ENCODE measurements at regions not wholly inside any gene's neighbourhood (a gene's known extent, or its start where the extent isn't known, plus 50 kb on each side); places are given as distances from the start of the nearest gene placed in this dataset.
"Not testable (repeated sequence)": the region's sequence is repeated elsewhere in the genome, so short reads cannot be mapped to it uniquely, and the experiment has no call there.

DNA sequence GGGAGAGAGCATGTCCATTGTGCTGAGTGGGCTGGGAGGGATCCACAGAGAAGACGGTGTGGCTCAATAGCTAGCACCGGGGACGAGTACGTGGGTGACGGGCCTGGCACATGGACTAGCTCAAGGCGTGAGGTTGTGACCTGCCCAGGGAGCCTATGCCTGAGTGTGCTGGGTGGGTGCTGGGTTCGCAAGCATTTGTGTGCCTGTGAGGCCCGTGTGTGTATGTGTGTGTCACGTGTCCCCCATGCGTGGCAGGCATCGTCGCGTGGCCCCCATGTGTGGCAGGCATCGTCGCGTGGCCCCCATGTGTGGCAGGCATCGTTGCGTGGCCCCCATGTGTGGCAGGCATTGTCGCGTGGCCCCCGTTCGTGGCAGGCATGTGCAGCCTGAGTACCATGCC lies 109.2 kb downstream of the TMEM121 start:
- DNase-seq (ENCODE audit: insufficient read length, low spot score) (no peak), FAIRE-seq (no peak)
- TF ChIP-seq CTCF (IDR thresholded peaks at IDR 0.05; ENCODE audit: insufficient read depth, missing control alignments), result no peak

- DNase-seq (ENCODE audit: insufficient read length, low spot score); FAIRE-seq: not testable (repeated sequence)
Observed at GRCh38 chr14:105636021-105636420, 109.6 kb downstream of the TMEM121 start.

DNA sequence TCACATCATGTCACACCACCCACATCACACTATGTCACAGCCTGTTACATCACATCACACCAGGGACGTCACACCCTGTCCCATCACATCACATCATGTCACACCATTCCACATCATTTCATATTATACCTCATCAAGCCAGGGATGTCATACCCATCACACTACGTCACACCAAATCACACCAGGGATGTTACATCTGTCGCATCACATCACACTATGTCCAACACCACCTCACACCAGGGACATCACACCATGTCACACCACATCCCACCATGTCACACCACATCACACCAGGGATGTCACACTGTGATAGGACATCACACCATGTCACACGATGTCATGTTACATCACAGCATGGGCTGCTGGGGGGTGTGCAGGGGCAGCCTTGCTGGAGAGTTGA lies 110.6 kb downstream of the TMEM121 start:
- TF ChIP-seq CTCF (IDR thresholded peaks at IDR 0.05; ENCODE audit: insufficient read depth, missing control alignments), result no peak
- no peak for DNase-seq (ENCODE audit: insufficient read length, low spot score)
- FAIRE-seq, result no peak

- DNase-seq (ENCODE audit: insufficient read length, low spot score); FAIRE-seq: not testable (repeated sequence)
Observed at GRCh38 chr14:105637345-105637744, 111.0 kb downstream of the TMEM121 start.

DNA sequence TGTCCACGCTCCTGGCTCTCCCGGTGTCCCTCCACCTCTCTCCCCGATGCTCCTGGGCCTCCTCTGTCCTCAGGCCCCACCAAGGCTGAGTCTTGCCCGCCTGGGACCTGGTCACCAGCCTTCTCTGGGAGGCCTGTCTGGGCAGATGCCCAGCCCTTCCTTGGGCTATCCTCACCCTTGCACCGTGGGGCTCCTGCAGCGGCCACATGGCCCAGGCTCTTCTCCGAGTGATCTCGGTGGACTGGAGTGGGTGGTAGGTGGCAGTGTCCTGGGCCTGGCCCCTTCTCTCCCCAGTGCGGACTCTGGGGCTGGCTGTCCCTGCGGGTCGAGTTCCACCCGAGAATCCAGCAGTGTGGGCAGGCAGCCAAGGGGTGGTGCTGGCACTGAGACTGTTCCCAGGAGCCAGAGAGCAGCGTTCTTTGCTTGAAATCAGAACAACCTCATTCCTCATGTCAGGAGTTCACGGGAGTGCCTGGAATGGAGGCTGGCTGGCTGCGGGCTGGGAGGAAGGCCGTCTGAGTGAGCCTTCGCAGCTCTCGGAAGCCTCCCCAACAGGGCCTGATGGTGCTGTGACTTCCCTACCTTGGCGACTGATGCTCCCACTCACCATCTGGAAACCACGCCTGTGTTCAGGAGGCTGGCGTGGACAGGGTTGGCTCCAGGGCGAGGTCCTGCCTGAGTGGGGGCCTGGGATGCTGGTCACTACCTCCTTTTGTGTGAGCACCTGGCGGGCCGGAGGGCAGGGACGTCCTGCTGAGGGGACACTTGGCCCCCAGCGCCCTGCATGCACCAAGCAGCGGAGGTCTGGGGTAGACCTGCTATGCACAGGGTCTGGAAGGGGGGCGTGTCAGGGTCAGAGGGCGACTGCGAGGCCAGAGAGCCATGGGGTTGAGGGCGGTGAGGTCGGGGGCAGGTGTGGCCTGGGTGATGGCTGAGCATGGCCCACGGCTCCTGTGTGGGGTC lies 113.9 kb downstream of the TMEM121 start:
- DNase-seq (ENCODE audit: insufficient read length, low spot score); FAIRE-seq: not testable (repeated sequence)

DNA sequence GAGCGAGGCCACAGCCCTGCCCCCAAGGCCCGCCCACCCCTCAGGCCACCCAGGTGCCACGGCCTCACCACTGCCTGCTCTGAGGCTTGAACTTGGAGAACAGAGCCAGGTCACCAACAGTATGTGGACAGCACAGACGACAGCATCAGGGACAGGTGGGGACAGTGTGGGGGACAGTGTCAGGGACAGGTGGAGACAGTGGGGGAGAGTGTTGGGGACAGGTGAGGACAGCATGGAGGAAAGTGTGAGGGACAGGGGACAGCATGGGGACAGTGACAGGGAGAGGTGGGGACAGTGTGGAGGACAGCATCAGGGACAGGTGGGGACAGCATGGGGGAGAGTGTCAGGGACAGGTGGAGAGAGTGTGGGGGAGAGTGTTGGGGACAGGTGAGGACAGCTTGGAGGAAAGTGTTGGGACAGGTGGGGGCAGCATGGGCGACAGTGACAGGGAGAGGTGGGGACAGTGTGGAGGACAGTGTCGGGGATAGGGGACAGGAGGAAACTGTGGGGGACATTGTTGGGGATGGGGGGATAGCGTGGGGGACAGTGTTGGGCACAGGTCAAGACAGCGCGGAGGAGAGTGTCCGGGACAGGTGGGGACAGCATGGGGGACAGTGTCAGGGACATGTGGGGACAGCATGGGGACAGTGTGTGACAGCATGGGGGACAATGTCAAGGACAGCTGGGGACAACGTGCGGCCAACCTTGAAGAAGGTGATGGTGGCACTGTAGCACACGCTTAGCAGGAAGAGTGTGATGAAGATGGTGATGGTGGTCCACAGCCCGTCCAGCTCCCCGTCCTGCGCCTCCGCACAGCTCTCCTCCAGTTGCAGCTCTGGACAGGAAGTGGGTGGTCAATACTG lies 114.9 kb downstream of the TMEM121 start:
- FAIRE-seq (no peak), DNase-seq (ENCODE audit: insufficient read length, low spot score) (no peak)
- TF ChIP-seq CTCF (IDR thresholded peaks at IDR 0.05; ENCODE audit: insufficient read depth, missing control alignments), result no peak

DNA sequence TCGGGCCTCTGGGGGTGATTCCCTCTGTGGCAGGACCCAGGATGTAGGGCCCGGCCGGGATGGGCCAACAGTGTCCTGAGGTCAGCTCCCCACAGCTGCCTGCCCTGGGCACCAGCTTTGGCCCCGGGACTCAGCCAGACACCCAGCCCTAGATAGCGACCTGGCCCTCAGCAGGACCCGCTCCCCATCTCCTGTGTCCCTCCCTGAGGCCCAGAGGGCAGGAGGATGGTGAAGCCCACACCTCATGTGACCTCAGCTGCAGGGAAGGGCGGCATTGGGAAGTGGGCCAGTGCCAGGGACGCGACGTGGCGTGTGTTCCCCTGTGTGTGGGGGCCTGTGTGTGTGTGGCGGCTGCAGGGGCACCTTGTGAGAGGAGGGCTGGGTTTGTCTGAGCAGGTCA lies 115.6 kb downstream of the TMEM121 start:
- DNase-seq (ENCODE audit: insufficient read length, low spot score); FAIRE-seq: not testable (repeated sequence)

DNA sequence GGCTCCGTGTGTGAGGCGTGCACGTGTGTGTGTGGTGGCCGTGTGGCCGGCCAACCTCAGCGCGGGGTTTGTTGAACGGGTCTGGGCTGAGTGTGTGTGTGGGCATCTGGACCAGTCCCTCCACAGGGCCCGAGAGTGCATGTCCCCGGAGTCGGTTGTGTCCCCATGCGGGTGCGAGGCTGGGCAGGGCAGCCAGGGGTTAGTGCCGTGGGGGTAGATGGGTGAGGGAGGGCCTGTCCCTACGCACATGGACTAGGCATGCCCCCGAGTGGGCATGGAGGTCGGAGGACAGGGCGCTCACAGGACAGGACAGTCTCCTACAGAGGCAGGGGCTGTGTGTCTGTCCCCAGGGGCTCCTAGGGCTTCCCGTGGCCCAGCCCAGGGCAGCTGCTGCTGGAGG lies 116.1 kb downstream of the TMEM121 start:
- not testable (repeated sequence) for FAIRE-seq; DNase-seq (ENCODE audit: insufficient read length, low spot score)

DNA sequence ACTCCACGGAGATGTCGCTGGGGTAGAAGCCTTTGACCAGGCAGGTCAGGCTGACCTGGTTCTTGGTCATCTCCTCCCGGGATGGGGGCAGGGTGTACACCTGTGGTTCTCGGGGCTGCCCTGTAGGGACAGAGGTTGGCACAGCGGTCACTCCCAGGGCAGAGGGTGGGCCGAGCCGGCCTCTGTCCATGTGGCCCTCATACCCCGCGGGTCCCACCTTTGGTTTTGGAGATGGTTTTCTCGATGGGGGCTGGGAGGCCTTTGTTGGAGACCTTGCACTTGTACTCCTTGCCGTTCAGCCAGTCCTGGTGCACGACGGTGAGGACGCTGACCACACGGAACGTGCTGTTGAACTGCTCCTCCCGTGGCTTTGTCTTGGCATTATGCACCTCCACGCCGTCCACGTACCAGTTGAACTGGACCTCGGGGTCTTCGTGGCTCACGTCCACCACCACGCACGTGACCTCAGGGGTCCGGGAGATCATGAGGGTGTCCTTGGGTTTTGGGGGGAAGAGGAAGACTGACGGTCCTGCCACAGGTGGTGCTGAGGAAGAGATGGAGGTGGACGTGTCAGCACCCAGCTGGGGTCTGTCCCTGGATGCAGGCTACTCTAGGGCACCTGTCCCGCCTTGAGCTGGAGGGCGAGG lies 117.1 kb downstream of the TMEM121 start:
- FAIRE-seq; DNase-seq (ENCODE audit: insufficient read length, low spot score): not testable (repeated sequence)

DNA sequence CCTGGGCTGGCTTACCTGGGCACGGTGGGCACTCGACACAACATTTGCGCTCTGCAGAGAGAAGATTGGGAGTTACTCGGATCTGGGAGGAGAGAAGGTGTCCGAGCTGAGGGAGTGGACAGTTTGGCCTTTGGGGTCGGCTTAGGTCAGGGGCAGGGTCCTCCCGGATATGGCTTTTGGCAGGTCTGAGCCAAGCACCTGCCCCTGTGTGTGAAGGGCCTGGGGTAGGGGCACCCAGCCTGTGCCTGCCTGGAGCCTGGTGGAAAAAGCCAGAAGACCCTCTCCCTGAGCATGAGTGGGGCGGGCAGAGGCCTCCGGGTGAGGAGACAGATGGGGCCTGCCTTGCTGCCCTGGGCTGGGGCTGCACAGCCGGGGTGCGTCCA lies 117.7 kb downstream of the TMEM121 start:
- FAIRE-seq; DNase-seq (ENCODE audit: insufficient read length, low spot score): not testable (repeated sequence)

DNA sequence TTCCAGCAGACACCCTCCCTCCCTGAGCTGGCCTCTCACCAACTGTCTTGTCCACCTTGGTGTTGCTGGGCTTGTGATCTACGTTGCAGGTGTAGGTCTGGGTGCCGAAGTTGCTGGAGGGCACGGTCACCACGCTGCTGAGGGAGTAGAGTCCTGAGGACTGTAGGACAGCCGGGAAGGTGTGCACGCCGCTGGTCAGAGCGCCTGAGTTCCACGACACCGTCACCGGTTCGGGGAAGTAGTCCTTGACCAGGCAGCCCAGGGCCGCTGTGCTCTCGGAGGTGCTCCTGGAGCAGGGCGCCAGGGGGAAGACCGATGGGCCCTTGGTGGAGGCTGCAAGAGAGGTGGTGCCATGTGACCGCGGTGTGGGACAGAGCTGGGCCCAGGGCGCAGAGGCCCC lies 118.1 kb downstream of the TMEM121 start:
- FAIRE-seq; DNase-seq (ENCODE audit: insufficient read length, low spot score): not testable (repeated sequence)

DNA sequence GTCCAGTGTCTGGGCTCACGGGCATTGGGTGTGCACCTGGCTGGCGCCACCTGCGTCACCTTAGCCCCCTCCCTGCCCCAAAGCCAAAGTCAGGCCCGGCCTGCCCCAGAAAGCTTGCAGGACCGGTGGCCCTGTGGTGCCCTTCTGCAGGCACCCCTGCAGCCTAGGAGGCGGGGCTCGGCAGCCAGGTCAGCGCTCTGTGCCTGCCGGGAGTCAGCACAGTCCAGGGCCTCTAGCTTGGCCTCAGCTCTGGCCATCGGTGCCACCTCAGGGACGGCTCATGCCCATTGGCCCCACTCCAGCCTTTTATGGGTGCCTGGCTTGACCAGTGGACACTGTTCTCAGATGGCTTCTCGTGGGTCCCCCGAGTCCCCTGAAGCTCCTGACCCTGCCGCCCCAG lies 118.5 kb downstream of the TMEM121 start:
- DNase-seq (ENCODE audit: insufficient read length, low spot score); FAIRE-seq: not testable (repeated sequence)

GRCh38 chr14:105645389-105645788 lies 119.0 kb downstream of the TMEM121 start:
- FAIRE-seq, result not testable (repeated sequence)

More at GRCh38 chr14:105645389-105645788, 119.0 kb downstream of the TMEM121 start:
- not testable (repeated sequence) for DNase-seq (ENCODE audit: insufficient read length, low spot score)
